Skeletal muscle cell (primary cell): ENCODE measurements at regions not wholly inside any gene's neighbourhood (a gene's known extent, or its start where the extent isn't known, plus 50 kb on each side); places are given as distances from the start of the nearest gene placed in this dataset.
A peak's percentile ranks its signal among the peaks of the same experiment; 100 is the strongest.
"Not testable (repeated sequence)": the region's sequence is repeated elsewhere in the genome, so short reads cannot be mapped to it uniquely, and the experiment has no call there.

Experiments
- DNase-seq: peaks from one replicate; pipeline ENCODE4 v3.0.0-alpha.2; 2010; ENCODE audit warnings: low read depth
- H3K4me3 ChIP-seq: 2 replicates; pipeline ENCODE4 v1.5.1; 2011; ENCODE audit warnings: low read depth, mild to moderate bottlenecking, control low read depth, low read length, moderate library complexity

DNA sequence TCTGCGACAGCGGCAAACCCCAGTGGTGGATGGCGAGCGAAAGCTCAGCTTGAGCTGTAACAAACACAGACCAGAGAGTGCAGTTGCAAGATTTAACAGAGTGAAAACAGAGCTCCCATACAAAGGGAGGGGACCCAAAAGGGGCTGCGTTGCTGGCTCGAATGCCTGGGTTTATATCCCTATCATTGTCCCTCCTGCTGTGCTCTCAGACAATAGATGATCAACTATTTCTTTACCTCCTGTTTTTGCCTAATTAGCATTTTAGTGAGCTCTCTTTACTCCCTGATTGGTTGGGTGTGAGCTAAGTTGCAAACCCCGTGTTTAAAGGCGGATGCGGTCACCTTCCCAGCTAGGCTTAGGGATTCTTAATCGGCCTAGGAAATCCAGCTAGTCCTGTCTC is 1304.4 kb downstream of the ROBO2 start:
- DNase-seq, H3K4me3 ChIP-seq: not testable (repeated sequence)

DNA sequence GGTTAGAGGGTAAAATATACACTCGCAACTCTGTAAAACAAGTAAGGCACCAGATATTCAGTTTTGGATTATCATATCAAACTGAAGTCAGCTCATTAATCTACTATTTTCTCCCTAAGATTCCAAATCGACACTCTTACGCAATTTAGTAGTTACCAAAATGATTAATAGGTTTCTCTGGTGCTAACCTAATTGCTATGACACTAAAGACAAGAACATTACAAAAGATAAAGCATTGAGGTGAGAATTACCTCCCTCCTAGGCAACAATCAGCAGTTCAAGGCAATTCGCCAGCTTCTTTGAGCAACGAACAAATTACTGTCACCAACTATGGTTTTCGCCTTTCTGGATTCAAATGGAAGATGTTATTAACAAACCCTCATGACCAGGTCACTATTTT is 1305.0 kb downstream of the ROBO2 start:
- no peak for DNase-seq

DNA sequence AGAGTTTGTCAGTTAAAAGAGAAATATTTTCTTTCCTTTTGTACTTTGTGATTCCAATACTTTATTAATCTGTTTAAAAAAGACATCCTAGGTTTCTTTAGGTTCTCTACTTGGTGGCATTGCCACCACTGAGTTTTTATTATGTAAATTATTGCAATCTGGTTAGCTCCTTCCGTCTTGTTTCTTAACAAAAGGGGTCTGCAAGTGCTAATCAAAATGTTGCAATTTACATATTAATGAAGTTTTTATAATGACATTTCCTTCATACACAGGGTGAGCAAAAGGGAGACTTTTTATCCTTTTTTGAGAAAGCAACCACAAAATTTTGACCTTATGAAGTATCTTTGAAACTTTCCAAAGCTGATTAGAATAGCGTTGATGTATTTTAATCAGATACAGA is 1307.3 kb downstream of the ROBO2 start:
- DNase-seq: no peak

More for the DNA sequence above, 1305.0 kb downstream of the ROBO2 start:
- no peak overlapping the region for H3K4me3 ChIP-seq

DNA sequence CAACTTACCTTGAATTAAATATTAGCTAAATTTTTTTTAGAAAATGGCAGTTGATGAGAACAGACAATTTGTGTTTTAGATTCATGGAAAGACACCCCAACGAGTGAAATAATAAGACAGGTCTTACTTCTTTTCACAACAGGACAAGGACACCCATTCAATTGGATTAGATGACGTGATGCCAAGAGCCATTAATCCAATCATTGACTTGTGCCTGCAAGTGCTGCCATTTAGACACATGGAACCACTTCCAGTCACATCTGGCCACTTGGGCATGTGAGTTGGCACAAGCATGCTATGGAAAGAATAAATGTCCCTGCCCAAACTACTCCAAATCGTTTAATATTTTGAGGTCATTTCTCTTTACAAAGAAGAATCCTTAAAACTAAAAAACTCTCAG is 1308.8 kb downstream of the ROBO2 start:
- no peak for DNase-seq
- no peak overlapping the region for H3K4me3 ChIP-seq

More for the DNA sequence above, 1307.3 kb downstream of the ROBO2 start:
- no peak overlapping the region for H3K4me3 ChIP-seq

DNA sequence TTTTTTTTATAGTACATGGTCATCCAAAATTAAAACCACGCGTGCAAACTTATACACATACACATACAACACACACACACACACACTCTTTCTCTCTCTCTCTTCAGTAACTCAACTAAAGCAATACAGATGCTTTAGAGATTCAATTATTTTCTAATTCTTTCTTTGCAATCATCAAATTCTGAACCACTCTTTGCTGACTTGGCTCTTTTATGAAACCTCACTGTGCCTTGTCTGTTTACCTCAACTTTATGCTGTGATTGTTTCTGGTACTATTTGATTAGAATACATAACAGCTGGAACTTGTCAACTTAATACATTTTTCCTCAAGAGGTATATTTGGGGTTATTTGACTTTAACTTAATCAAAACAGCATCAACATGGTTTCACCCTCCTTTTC is 1309.7 kb downstream of the ROBO2 start:
- no peak for DNase-seq
- H3K4me3 ChIP-seq: no peak overlapping the region

DNA sequence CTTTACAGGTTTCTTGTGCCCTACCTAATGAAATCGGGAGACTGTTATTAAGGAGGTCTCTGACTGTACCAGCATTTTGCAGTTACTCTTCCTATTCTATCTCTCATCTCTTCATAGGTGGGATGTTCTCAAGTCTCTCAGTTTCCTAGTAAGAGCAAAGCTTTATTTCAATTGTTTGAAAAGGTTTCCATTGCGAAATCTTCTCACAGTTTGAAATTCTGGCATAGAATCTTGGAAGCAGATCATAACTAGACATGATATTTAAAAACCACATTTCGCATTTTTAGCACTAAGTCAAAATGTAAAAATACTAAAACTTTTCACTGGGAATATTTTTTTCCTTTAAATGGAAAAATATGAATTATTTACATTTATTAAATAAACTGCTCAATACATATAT is 1311.4 kb downstream of the ROBO2 start:
- DNase-seq: no peak

DNA sequence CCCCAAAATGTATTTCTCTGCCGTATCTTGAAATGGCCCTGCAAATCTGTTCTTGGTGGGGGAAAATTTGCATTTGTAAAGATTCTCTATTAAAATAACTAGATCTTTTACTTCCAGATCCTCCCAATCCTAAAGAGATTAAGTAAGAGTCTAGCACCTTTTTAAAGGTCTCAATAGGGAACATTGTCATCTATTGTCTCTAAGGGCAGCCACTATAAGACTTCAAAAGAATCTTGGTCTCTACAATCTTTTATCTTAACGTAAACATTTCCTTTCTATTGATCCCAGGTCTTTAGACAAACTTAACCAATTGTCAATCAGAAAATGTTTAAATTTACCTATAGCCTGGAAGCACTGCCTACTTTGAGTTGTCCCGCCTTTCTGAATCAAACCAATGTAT is 1313.3 kb downstream of the ROBO2 start:
- no peak for DNase-seq
- no peak overlapping the region for H3K4me3 ChIP-seq

More for the DNA sequence above, 1311.4 kb downstream of the ROBO2 start:
- no peak overlapping the region for H3K4me3 ChIP-seq

DNA sequence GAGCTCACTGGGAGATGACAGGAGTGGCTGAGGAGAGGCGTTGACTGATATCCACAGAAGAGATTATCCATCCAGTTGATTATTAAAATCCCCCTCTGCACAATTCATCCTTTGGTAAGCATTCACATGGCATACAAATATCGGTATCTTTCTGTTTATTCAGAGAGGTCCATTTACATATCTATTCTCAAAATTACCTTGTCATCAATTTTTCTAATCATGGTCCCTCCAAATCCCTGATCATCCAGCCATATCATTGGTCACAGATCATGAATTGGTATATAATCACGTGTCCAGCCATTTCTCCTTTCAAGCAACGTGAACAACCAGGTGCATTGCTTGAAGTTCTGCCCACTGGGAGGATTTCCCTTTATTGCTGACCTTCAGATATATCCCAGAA is 1321.0 kb downstream of the ROBO2 start:
- no peak overlapping the region for H3K4me3 ChIP-seq
- DNase-seq: no peak

DNA sequence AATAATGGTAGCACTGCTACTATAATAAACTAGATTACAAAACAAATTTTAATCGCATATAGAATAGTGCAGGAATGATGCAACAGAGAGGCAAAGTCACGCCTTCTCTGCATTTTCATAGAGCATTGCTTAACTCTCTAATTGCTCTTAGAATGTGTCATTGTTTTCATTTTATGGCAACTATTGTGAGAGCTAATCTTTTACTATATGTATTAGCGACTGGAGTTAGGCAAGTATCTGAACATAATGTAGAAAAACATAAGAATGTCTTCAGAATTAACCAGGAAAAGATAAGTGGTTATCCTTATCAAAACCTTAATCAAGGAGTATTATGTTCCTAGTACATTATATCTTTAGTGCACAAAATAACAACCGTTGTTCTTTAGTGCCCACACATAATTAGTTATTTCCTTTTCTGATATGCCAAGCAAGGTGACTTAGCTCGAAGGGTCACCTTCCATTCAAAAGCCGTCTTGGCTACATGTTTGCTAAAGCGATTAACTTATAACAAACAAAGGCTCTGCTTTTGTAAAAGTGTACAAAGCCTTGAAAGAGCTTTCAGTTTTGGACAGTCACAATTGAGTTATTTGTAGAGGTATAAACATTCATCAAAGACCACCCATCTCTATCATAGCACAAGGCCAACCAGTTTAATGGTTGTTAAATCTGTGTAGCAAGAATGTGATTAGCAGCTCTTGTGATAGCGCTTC is 1328.9 kb downstream of the ROBO2 start:
- H3K4me3 ChIP-seq: no peak overlapping the region
- DNase-seq: no peak

DNA sequence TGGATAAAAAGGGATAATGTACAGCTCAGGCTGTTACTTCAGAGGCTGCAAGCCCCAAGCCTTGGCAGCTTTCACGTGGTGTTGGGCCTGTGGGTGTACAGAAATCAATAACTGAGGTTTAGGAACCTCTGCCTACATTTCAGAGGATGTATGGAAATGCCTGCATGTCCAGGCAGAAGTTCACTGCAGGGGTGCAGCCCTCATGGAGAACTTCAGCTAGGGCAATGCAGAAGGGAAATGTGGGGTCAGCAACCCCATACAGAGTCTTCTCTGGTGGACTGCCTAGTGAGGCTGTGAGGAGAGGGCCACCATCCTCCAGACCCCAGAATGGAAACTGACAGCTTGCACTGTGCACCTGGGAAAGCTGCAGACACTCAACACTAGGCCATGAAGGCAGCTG is 1350.3 kb downstream of the ROBO2 start:
- no peak overlapping the region for H3K4me3 ChIP-seq
- DNase-seq: no peak

DNA sequence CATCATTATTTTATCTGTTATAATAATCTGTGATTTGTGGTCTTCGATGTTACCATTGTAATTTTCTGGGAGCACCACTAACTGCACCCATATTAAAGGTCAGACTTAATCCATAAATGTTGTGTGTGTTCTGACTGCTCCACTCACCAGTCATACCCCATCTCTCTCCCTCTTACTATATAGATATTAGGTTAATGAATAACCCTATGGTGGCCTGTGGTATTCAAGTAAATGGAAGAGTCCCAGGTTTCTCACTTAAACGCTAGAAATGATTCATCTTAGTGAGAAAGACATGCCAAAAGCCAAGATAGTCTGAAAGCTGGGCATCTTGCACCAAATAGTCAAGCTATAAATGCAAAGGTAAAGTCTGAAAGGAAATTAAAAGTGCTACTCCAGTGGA is 1358.5 kb downstream of the ROBO2 start:
- no peak for DNase-seq
- H3K4me3 ChIP-seq: no peak overlapping the region

DNA sequence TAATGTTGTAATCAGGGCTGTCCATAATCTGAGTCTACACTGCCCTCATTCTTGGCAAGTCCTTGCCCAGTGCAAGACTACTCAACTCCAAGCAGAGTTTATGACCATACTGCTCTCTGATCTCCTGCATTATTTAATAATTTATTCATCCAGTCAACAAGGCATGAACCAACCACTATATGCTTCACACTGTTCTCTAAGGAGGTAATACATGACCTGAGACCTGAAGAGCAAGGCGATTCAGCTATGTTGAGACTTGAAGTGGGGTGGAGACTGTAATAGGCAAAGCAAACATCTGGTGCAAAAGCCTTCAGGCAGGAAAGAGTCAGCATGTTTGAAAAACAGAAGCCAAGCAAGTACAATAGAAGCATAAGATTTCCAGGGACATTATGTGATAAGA is 1362.8 kb downstream of the ROBO2 start:
- DNase-seq: no peak
- H3K4me3 ChIP-seq: no peak overlapping the region

DNA sequence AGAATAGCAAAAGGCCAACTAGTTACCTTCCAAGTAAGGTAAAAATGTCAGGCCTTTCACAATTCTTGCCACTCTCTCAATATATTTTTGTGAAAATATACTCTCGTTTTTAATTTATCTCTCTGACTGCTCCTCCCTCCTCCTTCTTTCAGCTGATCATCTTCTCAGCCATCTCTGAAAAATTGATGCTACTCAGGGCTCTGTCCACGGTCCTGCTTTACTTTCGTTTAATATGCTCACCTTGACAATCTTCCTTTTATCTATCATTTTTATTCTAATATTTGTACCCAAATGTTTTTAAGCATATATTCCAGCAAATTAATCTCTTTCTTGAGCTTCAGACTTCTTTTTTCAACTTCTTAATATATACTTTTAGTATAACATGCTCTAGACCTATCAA is 1362.1 kb downstream of the ROBO1 start:
- no peak for DNase-seq
- no peak overlapping the region for H3K4me3 ChIP-seq

DNA sequence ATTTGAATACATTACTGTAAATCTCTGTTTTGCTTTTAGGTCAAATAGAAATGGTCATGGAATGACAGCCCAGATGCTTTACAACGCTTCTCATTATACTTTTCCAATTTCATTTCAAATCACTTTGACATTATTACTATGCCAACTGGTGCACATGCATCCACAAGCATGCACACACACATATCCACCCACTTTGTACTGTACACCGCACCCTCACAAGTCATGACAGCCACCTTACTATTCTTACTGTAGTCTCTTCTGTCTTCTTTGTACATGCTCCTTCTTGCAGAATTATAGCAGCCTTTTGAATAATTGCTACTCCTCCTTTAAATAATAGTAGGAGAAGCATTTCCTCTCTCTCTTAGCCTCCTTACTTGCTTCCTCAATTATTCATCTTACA is 1361.4 kb downstream of the ROBO1 start:
- H3K4me3 ChIP-seq: no peak overlapping the region
- no peak for DNase-seq

DNA sequence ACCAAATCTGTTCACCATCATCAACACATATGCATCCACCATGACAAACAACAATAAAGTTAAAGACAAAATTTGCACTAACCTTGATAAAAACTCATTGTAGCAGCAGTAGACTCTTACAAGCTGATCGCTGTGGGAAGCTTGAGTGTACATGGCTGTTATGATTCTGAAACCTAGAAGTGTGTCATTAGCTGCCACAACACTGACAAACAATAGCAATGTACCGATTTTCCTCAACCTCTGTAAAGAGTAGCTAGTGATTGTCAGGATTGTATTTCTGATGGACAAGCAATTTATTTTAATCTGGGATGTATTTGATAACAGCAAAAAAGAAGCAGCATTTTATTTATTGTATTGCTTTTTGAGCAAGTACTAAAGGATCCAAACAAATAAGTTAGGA is 1357.7 kb downstream of the ROBO1 start:
- DNase-seq: no peak

DNA sequence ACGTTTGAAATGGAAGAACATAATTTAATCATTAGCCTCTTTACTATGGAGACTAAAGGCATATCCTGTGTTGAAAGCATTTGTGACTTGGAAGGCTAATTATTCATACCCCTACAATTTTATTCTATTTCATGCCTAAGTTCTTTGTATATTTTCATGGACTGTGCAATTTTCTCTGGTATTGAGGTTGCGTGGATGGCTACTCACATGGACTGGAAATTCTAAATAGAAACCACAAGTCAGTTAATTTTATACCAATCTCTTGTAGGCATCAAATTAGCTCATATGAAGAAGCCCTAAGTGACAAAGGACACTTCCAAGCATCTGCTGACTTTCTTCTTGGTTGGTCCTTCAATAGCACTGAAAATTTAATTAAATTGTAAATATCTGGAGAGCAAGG is 1353.5 kb downstream of the ROBO1 start:
- DNase-seq: no peak
- H3K4me3 ChIP-seq: no peak overlapping the region

More for the DNA sequence above, 1357.7 kb downstream of the ROBO1 start:
- H3K4me3 ChIP-seq: no peak overlapping the region

DNA sequence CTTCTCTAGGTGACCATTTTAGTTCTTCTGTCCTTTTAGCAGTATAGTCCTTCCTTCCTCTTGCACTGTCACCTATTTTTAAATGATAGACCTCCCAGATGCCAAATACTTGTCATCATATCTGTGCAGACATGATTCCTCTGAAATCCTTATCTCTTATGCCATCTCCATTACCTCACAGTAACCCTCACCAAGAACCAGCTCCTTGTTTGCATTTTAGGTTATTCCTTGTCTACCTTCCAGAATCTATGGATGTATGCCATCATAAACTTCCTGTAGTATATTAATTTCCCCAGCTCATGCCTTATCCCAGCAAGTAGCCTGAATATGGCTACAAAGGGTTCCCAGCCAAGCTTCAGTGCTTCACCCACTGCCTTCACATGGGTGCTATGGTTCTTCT is 1347.2 kb downstream of the ROBO1 start:
- no peak overlapping the region for H3K4me3 ChIP-seq
- DNase-seq: no peak

DNA sequence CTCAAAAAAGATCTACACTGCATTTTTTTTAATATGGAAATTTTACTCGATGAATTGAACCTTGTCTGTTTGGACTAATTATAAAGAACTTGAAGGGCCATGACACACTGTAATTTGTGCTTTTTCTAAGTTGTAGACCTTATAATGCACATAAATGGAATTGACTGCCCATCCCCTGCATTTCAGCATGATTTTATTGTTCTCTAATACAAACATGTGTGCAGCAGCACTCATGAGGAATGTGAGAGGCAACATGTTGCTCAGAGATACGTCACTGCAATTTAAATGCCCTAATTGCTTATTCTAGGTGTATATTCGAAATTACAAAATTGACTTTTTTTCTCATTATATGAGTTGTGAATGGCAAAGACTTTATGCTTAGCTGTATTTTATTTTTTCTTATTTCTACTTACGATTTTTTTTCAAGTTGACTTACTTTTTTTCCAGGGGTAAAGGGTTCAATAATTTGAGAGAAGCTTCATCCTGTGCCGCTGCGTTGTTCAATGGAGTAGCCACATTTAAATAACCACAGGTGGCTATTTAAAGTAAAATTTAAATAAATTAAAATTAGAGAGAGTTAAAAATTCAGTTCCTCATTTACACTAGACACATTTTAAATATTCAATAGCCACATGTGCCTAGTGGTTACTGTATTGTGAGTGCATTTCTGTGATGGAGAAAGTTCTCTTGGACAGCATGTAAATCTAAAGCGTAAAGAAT is 1346.4 kb downstream of the ROBO1 start:
- H3K4me3 ChIP-seq: no peak overlapping the region
- no peak for DNase-seq

DNA sequence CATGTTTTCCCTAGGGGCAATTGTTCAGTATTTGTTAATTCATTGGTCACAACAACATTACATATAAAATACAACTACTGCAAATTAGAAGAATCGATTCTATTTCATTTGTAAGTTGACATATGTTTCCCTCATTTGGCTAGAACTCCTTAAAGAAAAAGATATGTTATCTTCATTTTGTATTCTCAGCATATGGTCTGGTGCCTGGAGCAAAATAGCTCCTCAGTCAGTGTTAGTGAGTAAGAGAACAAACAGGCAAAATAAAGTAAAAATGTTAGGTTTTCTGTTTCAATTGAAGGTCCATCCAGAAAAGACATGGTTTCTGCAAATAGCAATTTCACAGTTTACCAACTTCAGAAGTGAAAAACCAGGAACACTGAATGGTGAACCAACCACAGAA is 1343.1 kb downstream of the ROBO1 start:
- DNase-seq: no peak
- no peak overlapping the region for H3K4me3 ChIP-seq

DNA sequence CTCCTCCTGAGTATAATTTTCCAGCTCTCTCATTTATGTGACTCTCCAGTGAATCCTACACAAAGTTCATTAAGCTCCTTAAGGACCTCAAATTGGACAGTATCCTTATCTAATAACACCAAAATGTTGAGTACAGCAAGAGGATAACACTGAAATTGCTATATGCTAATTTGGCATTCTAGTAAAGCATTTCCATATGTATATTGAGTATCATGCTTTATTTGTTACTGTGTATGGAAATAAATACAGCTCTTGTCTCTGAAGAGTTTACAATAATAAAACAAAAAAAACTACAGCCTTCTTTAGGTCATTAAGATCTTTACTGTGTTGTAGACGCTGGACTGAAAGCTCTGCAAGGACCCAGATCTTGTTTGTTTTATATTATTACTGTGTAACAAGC is 1341.3 kb downstream of the ROBO1 start:
- H3K4me3 ChIP-seq: no peak overlapping the region
- no peak for DNase-seq

DNA sequence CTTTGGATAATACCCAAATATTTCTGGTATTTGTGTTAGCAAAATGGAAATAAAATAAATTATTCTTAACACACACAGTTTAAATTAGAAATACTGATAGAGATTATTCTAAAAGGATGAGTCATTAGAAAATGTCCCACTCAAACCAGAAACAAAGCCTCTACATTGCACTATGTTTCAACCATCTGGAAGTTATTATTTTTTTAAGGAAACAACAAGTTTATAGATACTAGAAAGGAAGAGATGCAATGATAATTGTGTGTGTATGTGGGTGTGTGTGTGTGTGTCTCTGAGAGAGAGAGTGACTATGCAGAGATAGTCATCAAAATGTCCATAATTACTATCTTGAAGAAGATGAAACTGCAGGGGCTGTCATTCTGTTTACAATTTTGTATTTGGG is 1340.5 kb downstream of the ROBO1 start:
- DNase-seq: peak; percentile 8

More for the DNA sequence above, 1340.5 kb downstream of the ROBO1 start:
- no peak overlapping the region for H3K4me3 ChIP-seq
